DOHH2 (cell line): ENCODE measurements at regions not wholly inside any gene's neighbourhood (a gene's known extent, or its start where the extent isn't known, plus 50 kb on each side); places are given as distances from the start of the nearest gene placed in this dataset.

ENCODE experiments used
- H3F3A ChIP-seq: fragments of 200-600 bp; sonication (generic), shearing (Covaris generic); 2 replicates; pipeline ENCODE4 v1.6.0; 2016; ENCODE audit warnings: antibody characterized with exemption, mild to moderate bottlenecking; ENCODE audit not compliant: control insufficient read depth, insufficient read depth
- H3K27ac ChIP-seq: fragments of 200-600 bp; sonication (generic); 2 replicates; pipeline ENCODE4 v1.5.1; 2014; ENCODE audit warnings: low read depth, mild to moderate bottlenecking, low read length, moderate library complexity
- H3K27me3 ChIP-seq: fragments of 200-600 bp; sonication (generic); 2 replicates; pipeline ENCODE4 v1.6.1; 2014; ENCODE audit warnings: mild to moderate bottlenecking, low read length, mixed read lengths; ENCODE audit not compliant: control insufficient read depth
- H3K36me3 ChIP-seq: fragments of 200-600 bp; sonication (generic); 2 replicates; pipeline ENCODE4 v1.6.1; 2014; ENCODE audit warnings: mild to moderate bottlenecking, low read length, moderate library complexity, mixed read lengths; ENCODE audit not compliant: control insufficient read depth
- H3K4me1 ChIP-seq: fragments of 200-600 bp; sonication (generic); 2 replicates; pipeline ENCODE4 v1.6.1; 2014; ENCODE audit warnings: mild to moderate bottlenecking, low read length, mixed read lengths; ENCODE audit not compliant: control insufficient read depth
- H3K4me2 ChIP-seq: fragments of 200-600 bp; sonication (generic); 2 replicates; pipeline ENCODE4 v1.6.0; 2014; ENCODE audit warnings: mild to moderate bottlenecking, low read length, moderate library complexity
- H3K4me3 ChIP-seq: fragments of 200-600 bp; sonication (generic); 2 replicates; pipeline ENCODE4 v1.5.1; 2014; ENCODE audit warnings: mild to moderate bottlenecking, low read length, mixed read lengths
- H3K79me2 ChIP-seq: fragments of 200-600 bp; sonication (generic); 2 replicates; pipeline ENCODE4 v1.6.1; 2014; ENCODE audit warnings: mild to moderate bottlenecking, low read length, mixed read lengths; ENCODE audit not compliant: control insufficient read depth
- H3K9me2 ChIP-seq: fragments of 200-600 bp; sonication (generic); replicated peaks from 2 replicates; pipeline ENCODE4 v1.6.1; 2014; ENCODE audit warnings: mild to moderate bottlenecking, low read length, mixed read lengths; ENCODE audit not compliant: control insufficient read depth
- H3K9me3 ChIP-seq: fragments of 200-600 bp; sonication (generic); 2 replicates; pipeline ENCODE4 v1.6.1; 2014; ENCODE audit warnings: antibody characterized with exemption, low read length, mixed read lengths; ENCODE audit not compliant: control insufficient read depth, insufficient read depth
- H4K20me1 ChIP-seq: fragments of 200-600 bp; sonication (generic); 2 replicates; pipeline ENCODE4 v1.6.0; 2014; ENCODE audit warnings: low read depth, mild to moderate bottlenecking, antibody characterized with exemption, low read length, moderate library complexity; ENCODE audit not compliant: control insufficient read depth, insufficient read depth
- EZH2phosphoT487 ChIP-seq: fragments of 200-600 bp; sonication (generic); IDR thresholded peaks from 2 replicates; pipeline ENCODE4 v1.6.1; 2017; ENCODE audit warnings: borderline replicate concordance, mild to moderate bottlenecking, antibody characterized with exemption, low read length, moderate library complexity, mixed read lengths
- TF ChIP-seq, protein P1 (sequence below): fragments of 200-600 bp; sonication (generic); IDR thresholded peaks from one replicate; pipeline ENCODE4 v1.5.1; 2014; ENCODE audit warnings: antibody characterized with exemption, mild to moderate bottlenecking, low read depth, low read length; ENCODE audit not compliant: poor library complexity, severe bottlenecking

DNA sequence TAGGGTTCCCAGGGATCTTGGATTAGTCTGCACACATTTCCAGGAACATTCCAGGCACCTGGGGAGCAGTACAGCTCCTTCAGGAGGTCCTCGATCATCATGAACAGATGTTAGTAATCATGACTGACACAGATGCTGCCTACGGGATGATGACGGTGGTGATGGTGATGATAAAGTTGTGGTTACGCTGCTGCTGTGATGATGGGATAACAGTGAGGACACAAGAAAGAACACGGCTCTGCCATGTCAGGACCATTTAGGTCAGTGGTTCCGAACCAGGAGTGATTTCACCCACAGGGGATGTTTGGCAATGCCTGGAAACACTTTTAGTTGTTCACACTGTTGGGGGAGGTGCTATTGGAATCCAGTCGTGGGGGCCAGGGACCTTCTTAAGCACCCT is 1193.0 kb downstream of the UQCRFS1 start:
- TF ChIP-seq EZH2phosphoT487: no peak
- TF ChIP-seq, protein P1, sequence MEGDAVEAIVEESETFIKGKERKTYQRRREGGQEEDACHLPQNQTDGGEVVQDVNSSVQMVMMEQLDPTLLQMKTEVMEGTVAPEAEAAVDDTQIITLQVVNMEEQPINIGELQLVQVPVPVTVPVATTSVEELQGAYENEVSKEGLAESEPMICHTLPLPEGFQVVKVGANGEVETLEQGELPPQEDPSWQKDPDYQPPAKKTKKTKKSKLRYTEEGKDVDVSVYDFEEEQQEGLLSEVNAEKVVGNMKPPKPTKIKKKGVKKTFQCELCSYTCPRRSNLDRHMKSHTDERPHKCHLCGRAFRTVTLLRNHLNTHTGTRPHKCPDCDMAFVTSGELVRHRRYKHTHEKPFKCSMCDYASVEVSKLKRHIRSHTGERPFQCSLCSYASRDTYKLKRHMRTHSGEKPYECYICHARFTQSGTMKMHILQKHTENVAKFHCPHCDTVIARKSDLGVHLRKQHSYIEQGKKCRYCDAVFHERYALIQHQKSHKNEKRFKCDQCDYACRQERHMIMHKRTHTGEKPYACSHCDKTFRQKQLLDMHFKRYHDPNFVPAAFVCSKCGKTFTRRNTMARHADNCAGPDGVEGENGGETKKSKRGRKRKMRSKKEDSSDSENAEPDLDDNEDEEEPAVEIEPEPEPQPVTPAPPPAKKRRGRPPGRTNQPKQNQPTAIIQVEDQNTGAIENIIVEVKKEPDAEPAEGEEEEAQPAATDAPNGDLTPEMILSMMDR: no peak

DNA sequence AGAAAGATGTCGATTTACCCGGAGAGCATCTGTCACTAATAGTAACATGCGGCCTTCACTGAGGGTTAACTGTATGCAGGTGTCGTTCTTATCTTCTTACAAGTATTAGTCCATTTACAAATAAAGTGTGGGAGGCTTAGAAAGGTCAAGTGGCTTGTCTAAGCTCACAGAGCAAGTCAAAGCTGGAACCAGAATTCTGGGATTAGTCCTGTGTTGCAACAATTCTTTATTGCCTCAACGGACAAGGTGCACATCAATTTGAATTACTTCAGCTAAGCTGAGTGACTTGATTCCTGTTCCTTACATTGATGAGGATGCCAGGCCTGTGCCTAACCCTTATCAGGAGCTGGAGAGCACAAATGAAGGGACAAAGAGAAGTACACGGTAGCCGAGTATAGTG is 1193.6 kb downstream of the UQCRFS1 start:
- no peaks in the 10 kb centered on the region for H3F3A ChIP-seq
- H3K4me2 ChIP-seq: no peak overlapping the region
- TF ChIP-seq, protein P1: no peak
- TF ChIP-seq EZH2phosphoT487: no peak
- no peaks in the 10 kb centered on the region for H3K27me3 ChIP-seq
- H4K20me1 ChIP-seq: no peaks in the 10 kb centered on the region
- H3K9me3 ChIP-seq: no peaks in the 10 kb centered on the region
- H3K4me1 ChIP-seq: no peaks in the 10 kb centered on the region
- no peaks in the 10 kb centered on the region for H3K79me2 ChIP-seq
- no peak overlapping the region for H3K27ac ChIP-seq
- no peaks in the 10 kb centered on the region for H3K36me3 ChIP-seq
- H3K4me3 ChIP-seq: no peak overlapping the region
- no peaks in the 10 kb centered on the region for H3K9me2 ChIP-seq

More for the DNA sequence above, 1193.0 kb downstream of the UQCRFS1 start:
- Histone ChIP-seq H3K4me3 (no peak overlapping the region), H3K27ac (no peak overlapping the region), H3K27me3 (no peaks in the 10 kb centered on the region), H3K36me3 (no peaks in the 10 kb centered on the region), H3F3A (no peaks in the 10 kb centered on the region), H3K4me1 (no peaks in the 10 kb centered on the region), H3K9me3 (no peaks in the 10 kb centered on the region), H4K20me1 (no peaks in the 10 kb centered on the region), H3K4me2 (no peak overlapping the region), H3K9me2 (no peaks in the 10 kb centered on the region), H3K79me2 (no peaks in the 10 kb centered on the region)

DNA sequence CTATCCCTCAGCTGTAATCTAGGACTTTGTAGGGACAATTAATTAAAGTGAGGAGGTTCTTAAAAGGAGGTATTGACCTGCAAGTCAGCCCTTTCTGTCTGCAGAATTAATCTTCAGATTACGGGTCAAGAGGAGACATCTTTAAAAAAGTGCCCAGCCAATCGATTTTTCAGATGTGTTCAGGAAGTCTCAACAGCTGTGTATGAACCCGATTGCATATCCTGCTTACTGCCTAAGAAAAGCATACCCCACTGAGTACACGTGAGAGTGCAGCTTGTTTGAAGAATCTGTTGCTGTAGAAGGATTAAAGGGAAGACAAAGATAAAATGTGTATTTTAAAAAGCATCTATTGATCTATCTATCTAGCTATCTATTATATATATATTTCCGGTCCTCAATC is 1194.5 kb downstream of the UQCRFS1 start:
- H3K4me2 ChIP-seq: no peak overlapping the region

More for the DNA sequence above, 1194.5 kb downstream of the UQCRFS1 start:
- Histone ChIP-seq H3K36me3 (no peaks in the 10 kb centered on the region), H3K4me3 (no peak overlapping the region), H3K9me3 (no peaks in the 10 kb centered on the region), H3K79me2 (no peaks in the 10 kb centered on the region), H4K20me1 (no peaks in the 10 kb centered on the region), H3K4me1 (no peaks in the 10 kb centered on the region), H3K9me2 (no peaks in the 10 kb centered on the region), H3K27ac (no peak overlapping the region), H3K27me3 (no peaks in the 10 kb centered on the region), H3F3A (no peaks in the 10 kb centered on the region)
- TF ChIP-seq, protein P1: no peak
- TF ChIP-seq EZH2phosphoT487: no peak
